ENCODE measurements at regions not wholly inside any gene's neighbourhood (a gene's known extent, or its start where the extent isn't known, plus 50 kb on each side); places are given as distances from the start of the nearest gene placed in this dataset.

DNA sequence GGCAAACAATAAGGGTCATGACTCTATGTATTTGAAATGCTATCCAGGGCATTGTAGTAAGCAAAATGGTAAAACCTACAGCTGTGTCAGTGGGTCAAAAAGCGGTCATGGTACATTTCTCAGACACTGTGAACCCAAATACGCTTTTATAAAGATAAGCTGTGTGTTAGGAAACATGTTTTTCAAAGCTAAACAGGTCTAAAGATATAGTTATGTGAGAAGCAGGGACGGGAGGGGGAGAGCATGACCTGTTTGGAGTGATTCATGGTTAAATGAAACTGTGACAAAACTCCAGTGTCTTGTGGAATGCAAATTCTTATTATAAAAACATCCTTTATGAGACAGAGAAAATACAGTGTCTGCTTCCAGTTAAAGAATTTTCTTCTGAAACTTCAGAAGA lies 205.4 kb upstream of the BMP2 start:
- TF ChIP-seq, protein P1, sequence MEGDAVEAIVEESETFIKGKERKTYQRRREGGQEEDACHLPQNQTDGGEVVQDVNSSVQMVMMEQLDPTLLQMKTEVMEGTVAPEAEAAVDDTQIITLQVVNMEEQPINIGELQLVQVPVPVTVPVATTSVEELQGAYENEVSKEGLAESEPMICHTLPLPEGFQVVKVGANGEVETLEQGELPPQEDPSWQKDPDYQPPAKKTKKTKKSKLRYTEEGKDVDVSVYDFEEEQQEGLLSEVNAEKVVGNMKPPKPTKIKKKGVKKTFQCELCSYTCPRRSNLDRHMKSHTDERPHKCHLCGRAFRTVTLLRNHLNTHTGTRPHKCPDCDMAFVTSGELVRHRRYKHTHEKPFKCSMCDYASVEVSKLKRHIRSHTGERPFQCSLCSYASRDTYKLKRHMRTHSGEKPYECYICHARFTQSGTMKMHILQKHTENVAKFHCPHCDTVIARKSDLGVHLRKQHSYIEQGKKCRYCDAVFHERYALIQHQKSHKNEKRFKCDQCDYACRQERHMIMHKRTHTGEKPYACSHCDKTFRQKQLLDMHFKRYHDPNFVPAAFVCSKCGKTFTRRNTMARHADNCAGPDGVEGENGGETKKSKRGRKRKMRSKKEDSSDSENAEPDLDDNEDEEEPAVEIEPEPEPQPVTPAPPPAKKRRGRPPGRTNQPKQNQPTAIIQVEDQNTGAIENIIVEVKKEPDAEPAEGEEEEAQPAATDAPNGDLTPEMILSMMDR (IDR thresholded peaks at IDR 0.05; ENCODE audit: poor library complexity, severe bottlenecking), result no peak
- TF ChIP-seq EZH2 (IDR thresholded peaks at IDR 0.05; ENCODE audit: borderline replicate concordance, insufficient read depth, low read length, poor library complexity, severe bottlenecking) (no peak), EP300 (conservative IDR thresholded peaks at IDR 0.05; ENCODE audit: poor library complexity, severe bottlenecking) (no peak), TAF1 (IDR thresholded peaks at IDR 0.05; ENCODE audit: low read depth) (no peak)
